Panc1 (cell line): ENCODE measurements at regions not wholly inside any gene's neighbourhood (a gene's known extent, or its start where the extent isn't known, plus 50 kb on each side); places are given as distances from the start of the nearest gene placed in this dataset.

Experiments used
- CTCF ChIP-seq: fragments of 450-650 bp; IDR thresholded peaks from 2 replicates; pipeline ENCODE4 v1.5.1; 2017; ENCODE audit warnings: mild to moderate bottlenecking
- SIN3A ChIP-seq: IDR thresholded peaks from 2 replicates; pipeline ENCODE4 v1.6.1; 2012; ENCODE audit warnings: low read depth, mild to moderate bottlenecking, low read length, moderate library complexity, borderline replicate concordance; ENCODE audit not compliant: insufficient read depth
- TCF7L2 ChIP-seq: IDR thresholded peaks from 2 replicates; pipeline ENCODE4 v1.6.1; 2011; ENCODE audit warnings: mild to moderate bottlenecking, low read depth, low read length, inconsistent platforms

GRCh38 chr13:20305587-20305986 lies 73.5 kb upstream of the GJB6 start:
- TF ChIP-seq CTCF (no peak; the same call in 1 of the 2 replicates), TCF7L2 (no peak), SIN3A (no peak)
